OCI-LY7 (cell line): ENCODE measurements at regions not wholly inside any gene's neighbourhood (a gene's known extent, or its start where the extent isn't known, plus 50 kb on each side); places are given as distances from the start of the nearest gene placed in this dataset.

Experiments used
- BruUV-seq: library from RNA; stranded (reverse); fragments of 400-500 nt; replicated peaks from 2 replicates; lab custom pipeline; 2021; lab: Mats Ljungman, UMichigan
- CTCF ChIA-PET: fragments of 300-600 bp; sonication (Branson Sonifier 250); formaldehyde crosslinking; loops from one replicate; lab custom pipeline; 2022; ENCODE audit warnings: antibody characterized with exemption; ENCODE audit not compliant: unreplicated experiment; lab: Charles Lee
- POLR2A ChIA-PET: fragments of 300-600 bp; sonication (Branson Sonifier 250); formaldehyde crosslinking; loops from one replicate; lab custom pipeline; 2022; ENCODE audit warnings: antibody characterized with exemption; lab: Charles Lee
- DNase-seq: peaks from one replicate; pipeline ENCODE4 v3.0.0-alpha.2; 2015; ENCODE audit warnings: low spot score
- H2AFZ ChIP-seq: fragments of 200-600 bp; sonication (generic), shearing (Covaris generic); 2 replicates; pipeline ENCODE4 v1.6.1; 2014; ENCODE audit warnings: mild to moderate bottlenecking, antibody characterized with exemption, low read length, moderate library complexity
- H3K27ac ChIP-seq: fragments of 200-600 bp; sonication (generic); 2 replicates; pipeline ENCODE4 v1.5.1; 2014; ENCODE audit warnings: mixed run types, low read depth, mild to moderate bottlenecking, moderate library complexity, low read length, inconsistent platforms; ENCODE audit not compliant: poor library complexity, severe bottlenecking
- H3K36me3 ChIP-seq: fragments of 200-600 bp; sonication (generic); 2 replicates; pipeline ENCODE4 v1.6.1; 2014; ENCODE audit warnings: mild to moderate bottlenecking, antibody characterized with exemption, low read length, moderate library complexity, mixed read lengths; ENCODE audit not compliant: insufficient read depth
- H3K4me1 ChIP-seq: fragments of 200-600 bp; sonication (generic); 2 replicates; pipeline ENCODE4 v1.5.1; 2014; ENCODE audit warnings: mild to moderate bottlenecking, low read length; ENCODE audit not compliant: insufficient read depth, poor library complexity, severe bottlenecking
- H3K4me2 ChIP-seq: fragments of 200-600 bp; sonication (generic); 2 replicates; pipeline ENCODE4 v1.6.1; 2014; ENCODE audit warnings: mild to moderate bottlenecking, low read length
- H3K4me3 ChIP-seq: fragments of 200-600 bp; sonication (generic); 2 replicates; pipeline ENCODE4 v1.5.1; 2014; ENCODE audit warnings: mild to moderate bottlenecking, low read depth, low read length; ENCODE audit not compliant: poor library complexity, severe bottlenecking
- H3K79me2 ChIP-seq: fragments of 200-600 bp; sonication (generic); 2 replicates; pipeline ENCODE4 v1.6.1; 2016; ENCODE audit warnings: low read depth, mild to moderate bottlenecking, low read length, moderate library complexity, mixed read lengths; ENCODE audit not compliant: insufficient read depth
- H3K9me2 ChIP-seq: fragments of 200-600 bp; sonication (generic); 2 replicates; pipeline ENCODE4 v1.6.1; 2016; ENCODE audit warnings: mild to moderate bottlenecking, low read length, mixed read lengths; ENCODE audit not compliant: insufficient read depth
- H3K9me3 ChIP-seq: fragments of 200-600 bp; sonication (generic); 2 replicates; pipeline ENCODE4 v1.6.1; 2014; ENCODE audit warnings: mild to moderate bottlenecking, mixed run types, low read length, mixed read lengths
- H4K20me1 ChIP-seq: fragments of 200-600 bp; sonication (generic); 2 replicates; pipeline ENCODE4 v1.6.1; 2014; ENCODE audit warnings: mild to moderate bottlenecking, antibody characterized with exemption, low read length, moderate library complexity, mixed read lengths; ENCODE audit not compliant: insufficient read depth
- EZH2phosphoT487 ChIP-seq: fragments of 200-600 bp; sonication (generic); IDR thresholded peaks from 2 replicates; pipeline ENCODE4 v1.6.1; 2018; ENCODE audit warnings: low read depth, borderline replicate concordance, mild to moderate bottlenecking, mixed run types, antibody characterized with exemption, low read length, moderate library complexity, mixed read lengths
- intact Hi-C: fragments of 100-400 bp; cut with micrococcal nuclease; formaldehyde crosslinking; loops from one replicate; pipeline ENCODE4 v1.10.0; 2022; ENCODE audit not compliant: unreplicated experiment
- TF ChIP-seq, protein P1 (sequence below): fragments of 200-600 bp; sonication (generic); conservative IDR thresholded peaks from 2 replicates; pipeline ENCODE4 v1.5.1; 2014; ENCODE audit warnings: mild to moderate bottlenecking, antibody characterized with exemption, low read length, moderate library complexity, mixed read lengths

DNA sequence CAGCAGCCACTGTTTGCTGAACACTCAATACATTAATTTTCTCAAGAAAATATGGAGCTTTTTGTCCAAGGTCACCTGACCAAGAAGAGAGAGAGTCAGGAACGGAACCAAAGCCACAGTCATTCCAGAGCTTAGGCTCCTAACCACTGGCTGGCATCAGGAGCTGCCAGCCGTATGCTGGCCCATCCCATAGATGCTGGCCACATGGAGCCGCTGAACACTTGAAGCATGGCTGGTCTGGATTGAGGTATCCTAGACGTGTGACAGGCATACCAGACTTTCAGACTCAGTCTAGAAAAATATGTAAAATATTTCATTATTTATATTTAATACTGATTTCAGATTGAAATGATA is 458.7 kb downstream of the MATN1 start:
- no TSS peak for BruUV-seq
- ChIA-PET CTCF (no interaction called here), POLR2A (no interaction called here)
- Histone ChIP-seq H3K9me2 (no peaks in the 10 kb centered on the region), H3K4me1 (no peaks in the 10 kb centered on the region), H3K27ac (no peak overlapping the region), H3K9me3 (no peaks in the 10 kb centered on the region), H3K4me2 (no peak overlapping the region), H3K36me3 (no peaks in the 10 kb centered on the region), H4K20me1 (no peaks in the 10 kb centered on the region), H2AFZ (no peak overlapping the region), H3K79me2 (no peaks in the 10 kb centered on the region), H3K4me3 (no peak overlapping the region)
- no peak for DNase-seq
- intact Hi-C loops, result no loop called here
- TF ChIP-seq, protein P1, sequence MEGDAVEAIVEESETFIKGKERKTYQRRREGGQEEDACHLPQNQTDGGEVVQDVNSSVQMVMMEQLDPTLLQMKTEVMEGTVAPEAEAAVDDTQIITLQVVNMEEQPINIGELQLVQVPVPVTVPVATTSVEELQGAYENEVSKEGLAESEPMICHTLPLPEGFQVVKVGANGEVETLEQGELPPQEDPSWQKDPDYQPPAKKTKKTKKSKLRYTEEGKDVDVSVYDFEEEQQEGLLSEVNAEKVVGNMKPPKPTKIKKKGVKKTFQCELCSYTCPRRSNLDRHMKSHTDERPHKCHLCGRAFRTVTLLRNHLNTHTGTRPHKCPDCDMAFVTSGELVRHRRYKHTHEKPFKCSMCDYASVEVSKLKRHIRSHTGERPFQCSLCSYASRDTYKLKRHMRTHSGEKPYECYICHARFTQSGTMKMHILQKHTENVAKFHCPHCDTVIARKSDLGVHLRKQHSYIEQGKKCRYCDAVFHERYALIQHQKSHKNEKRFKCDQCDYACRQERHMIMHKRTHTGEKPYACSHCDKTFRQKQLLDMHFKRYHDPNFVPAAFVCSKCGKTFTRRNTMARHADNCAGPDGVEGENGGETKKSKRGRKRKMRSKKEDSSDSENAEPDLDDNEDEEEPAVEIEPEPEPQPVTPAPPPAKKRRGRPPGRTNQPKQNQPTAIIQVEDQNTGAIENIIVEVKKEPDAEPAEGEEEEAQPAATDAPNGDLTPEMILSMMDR, result no peak
- TF ChIP-seq EZH2phosphoT487, result no peak

DNA sequence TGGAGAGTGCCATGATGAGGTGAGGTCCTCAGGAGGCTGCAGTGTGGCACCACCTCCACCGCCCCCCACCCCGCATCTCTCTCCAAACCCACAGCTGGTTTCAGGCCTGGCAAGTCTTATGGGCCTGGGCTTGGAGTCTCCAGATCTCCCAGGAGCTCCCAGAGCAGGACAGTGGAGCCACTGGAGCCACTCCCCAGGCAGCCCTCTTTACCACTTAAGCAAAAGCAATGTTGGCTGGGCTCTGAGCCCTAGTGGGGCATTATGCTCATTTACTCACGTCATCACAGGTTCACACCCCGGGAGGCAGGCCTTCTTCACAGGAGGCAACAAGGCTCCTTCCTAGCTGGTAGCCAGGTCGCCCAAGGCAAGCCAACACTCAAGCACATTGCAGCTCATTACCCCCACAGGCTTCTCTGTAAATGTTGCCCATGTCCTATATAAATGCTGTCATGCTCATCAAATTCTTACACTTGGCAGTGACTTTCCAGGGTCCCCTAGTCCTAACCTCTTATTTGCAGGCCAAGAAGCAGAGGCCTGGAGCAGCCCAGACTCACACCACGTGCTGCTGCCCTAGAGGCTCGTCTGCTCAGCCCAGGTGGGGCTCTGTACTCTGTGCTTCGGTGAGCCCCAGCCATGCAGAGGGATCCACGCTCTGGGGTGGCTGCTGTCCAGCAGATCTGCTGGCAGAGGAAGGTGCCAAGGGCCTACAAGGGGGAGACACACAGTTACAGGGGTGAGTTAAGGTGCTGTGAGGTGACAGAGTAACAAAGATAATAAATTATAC is 459.3 kb downstream of the MATN1 start:
- POLR2A ChIA-PET, result no interaction called here
- Histone ChIP-seq H3K36me3 (no peaks in the 10 kb centered on the region), H3K4me2 (no peak overlapping the region), H3K4me3 (no peak overlapping the region), H3K27ac (no peak overlapping the region), H2AFZ (no peak overlapping the region), H4K20me1 (no peaks in the 10 kb centered on the region), H3K79me2 (no peaks in the 10 kb centered on the region), H3K9me2 (no peaks in the 10 kb centered on the region), H3K9me3 (no peaks in the 10 kb centered on the region), H3K4me1 (no peaks in the 10 kb centered on the region)
- CTCF ChIA-PET, result no interaction called here
- intact Hi-C loops, result no loop called here
- no peak for DNase-seq
- TF ChIP-seq EZH2phosphoT487, result no peak
- TF ChIP-seq, protein P1, result no peak
- BruUV-seq, result no TSS peak

DNA sequence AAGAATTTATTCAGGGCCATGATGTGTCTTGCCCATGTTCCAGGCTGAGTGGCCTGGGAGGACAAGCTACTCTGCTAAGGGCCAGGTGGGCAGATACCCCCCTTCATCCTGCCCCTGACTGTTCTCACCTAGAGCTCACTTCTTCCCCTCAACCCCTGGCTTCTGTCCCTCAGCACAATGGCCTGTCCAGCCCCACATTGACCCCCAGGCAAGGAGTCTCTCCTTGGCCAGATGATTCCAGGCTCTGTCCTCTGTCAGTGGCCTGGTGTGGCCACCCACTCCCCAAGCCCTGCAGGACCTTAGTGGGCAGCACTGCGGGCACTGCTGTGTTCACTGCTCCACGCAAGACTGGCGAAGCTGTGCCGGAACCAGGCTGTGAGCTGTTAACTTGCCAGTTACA is 460.0 kb downstream of the MATN1 start:
- BruUV-seq, result no TSS peak
- CTCF ChIA-PET, result no interaction called here
- DNase-seq, result no peak

More for the DNA sequence above, 460.0 kb downstream of the MATN1 start:
- Histone ChIP-seq H4K20me1 (no peaks in the 10 kb centered on the region), H3K79me2 (no peaks in the 10 kb centered on the region), H3K9me3 (no peaks in the 10 kb centered on the region), H3K4me2 (no peak overlapping the region), H3K4me1 (no peaks in the 10 kb centered on the region), H3K9me2 (no peaks in the 10 kb centered on the region), H3K4me3 (no peak overlapping the region), H3K27ac (no peak overlapping the region), H2AFZ (no peak overlapping the region), H3K36me3 (no peaks in the 10 kb centered on the region)
- intact Hi-C loops, result no loop called here
- TF ChIP-seq, protein P1, result no peak
- TF ChIP-seq EZH2phosphoT487, result no peak
- POLR2A ChIA-PET, result no interaction called here
